OCI-LY3 (cell line): ENCODE measurements at regions not wholly inside any gene's neighbourhood (a gene's known extent, or its start where the extent isn't known, plus 50 kb on each side); places are given as distances from the start of the nearest gene placed in this dataset.
"Not testable (repeated sequence)": the region's sequence is repeated elsewhere in the genome, so short reads cannot be mapped to it uniquely, and the experiment has no call there.

ENCODE experiments used
- EZH2phosphoT487 ChIP-seq: fragments of 200-600 bp; shearing (Covaris generic); IDR thresholded peaks from 2 replicates; pipeline ENCODE4 v1.6.1; 2018; ENCODE audit warnings: antibody characterized with exemption, mixed run types, low read depth
- TF ChIP-seq, protein P1 (sequence below): fragments of 200-600, 300-600 bp; sonication (generic); IDR thresholded peaks from 2 replicates; pipeline ENCODE4 v1.5.1; 2014; ENCODE audit warnings: antibody characterized with exemption, low read length, low read depth

GRCh38 chr16:29059575-29059974, 74.7 kb downstream of the LAT start:
- TF ChIP-seq, protein P1, sequence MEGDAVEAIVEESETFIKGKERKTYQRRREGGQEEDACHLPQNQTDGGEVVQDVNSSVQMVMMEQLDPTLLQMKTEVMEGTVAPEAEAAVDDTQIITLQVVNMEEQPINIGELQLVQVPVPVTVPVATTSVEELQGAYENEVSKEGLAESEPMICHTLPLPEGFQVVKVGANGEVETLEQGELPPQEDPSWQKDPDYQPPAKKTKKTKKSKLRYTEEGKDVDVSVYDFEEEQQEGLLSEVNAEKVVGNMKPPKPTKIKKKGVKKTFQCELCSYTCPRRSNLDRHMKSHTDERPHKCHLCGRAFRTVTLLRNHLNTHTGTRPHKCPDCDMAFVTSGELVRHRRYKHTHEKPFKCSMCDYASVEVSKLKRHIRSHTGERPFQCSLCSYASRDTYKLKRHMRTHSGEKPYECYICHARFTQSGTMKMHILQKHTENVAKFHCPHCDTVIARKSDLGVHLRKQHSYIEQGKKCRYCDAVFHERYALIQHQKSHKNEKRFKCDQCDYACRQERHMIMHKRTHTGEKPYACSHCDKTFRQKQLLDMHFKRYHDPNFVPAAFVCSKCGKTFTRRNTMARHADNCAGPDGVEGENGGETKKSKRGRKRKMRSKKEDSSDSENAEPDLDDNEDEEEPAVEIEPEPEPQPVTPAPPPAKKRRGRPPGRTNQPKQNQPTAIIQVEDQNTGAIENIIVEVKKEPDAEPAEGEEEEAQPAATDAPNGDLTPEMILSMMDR: not testable (repeated sequence)
- not testable (repeated sequence) for TF ChIP-seq EZH2phosphoT487
